Activated B cell treated with CpG ODN at 0.5 μM for 24 hours (primary cell): ENCODE measurements at regions not wholly inside any gene's neighbourhood (a gene's known extent, or its start where the extent isn't known, plus 50 kb on each side); places are given as distances from the start of the nearest gene placed in this dataset.

Experiments used
- ATAC-seq: fragments of 200-7000 bp; cut with Tn5 transposase; one replicate; pipeline ENCODE4 v1.10.0; 2021; ENCODE audit warnings: low read depth, mild to moderate bottlenecking, moderate library complexity
- CTCF ChIA-PET: fragments of 350-600 bp; sonication (Branson Sonifier 250); formaldehyde crosslinking; loops from one replicate; lab custom pipeline; 2021; ENCODE audit warnings: antibody characterized with exemption; lab: Charles Lee
- POLR2A ChIA-PET: fragments of 350-600 bp; sonication (Branson Sonifier 250); formaldehyde crosslinking; loops from one replicate; lab custom pipeline; 2021; ENCODE audit warnings: antibody characterized with exemption; lab: Charles Lee
- DNase-seq: peaks from one replicate; pipeline ENCODE4 v3.0.0; 2022
- H3K27ac Mint-ChIP-seq: one replicate; pipeline ENCODE4 v1.8.0; 2020; ENCODE audit warnings: mixed read lengths
- H3K27me3 Mint-ChIP-seq: one replicate; pipeline ENCODE4 v1.8.0; 2021; ENCODE audit warnings: mixed read lengths
- H3K36me3 Mint-ChIP-seq: one replicate; pipeline ENCODE4 v1.8.0; 2021; ENCODE audit warnings: low read depth, mixed read lengths
- H3K4me1 Mint-ChIP-seq: one replicate; pipeline ENCODE4 v1.8.0; 2021; ENCODE audit warnings: mixed read lengths
- H3K4me3 Mint-ChIP-seq: one replicate; pipeline ENCODE4 v1.8.0; 2020; ENCODE audit warnings: mild to moderate bottlenecking, mixed read lengths
- H3K9me3 Mint-ChIP-seq: one replicate; pipeline ENCODE4 v1.8.0; 2020; ENCODE audit warnings: mixed read lengths
- CTCF ChIP-seq: fragments of 200-600 bp; IDR thresholded peaks from one replicate; pipeline ENCODE4 v1.8.0; 2022; ENCODE audit warnings: antibody characterized with exemption, mild to moderate bottlenecking
- intact Hi-C: fragments of 100-400 bp; cut with micrococcal nuclease; formaldehyde crosslinking; loops from one replicate; pipeline ENCODE4 v1.15.1; 2024

- TF ChIP-seq CTCF, result no peak
- no peak for ATAC-seq
- H3K4me3 Mint-ChIP-seq, result no peak overlapping the region
- H3K4me1 Mint-ChIP-seq, result peaks cover 3% of the 10 kb centered on the region
- H3K9me3 Mint-ChIP-seq, result peaks cover 6% of the 10 kb centered on the region
- H3K36me3 Mint-ChIP-seq, result peaks cover 6% of the 10 kb centered on the region
- no peaks in the 10 kb centered on the region for H3K27me3 Mint-ChIP-seq
- intact Hi-C loops, result no loop called here
- H3K27ac Mint-ChIP-seq, result no peak overlapping the region
- ChIA-PET POLR2A (no interaction called here), CTCF (no interaction called here)
- DNase-seq, result no peak
Measured at GRCh38 chr9:94204174-94204573, 54.9 kb upstream of the ZNF169 start.

DNA sequence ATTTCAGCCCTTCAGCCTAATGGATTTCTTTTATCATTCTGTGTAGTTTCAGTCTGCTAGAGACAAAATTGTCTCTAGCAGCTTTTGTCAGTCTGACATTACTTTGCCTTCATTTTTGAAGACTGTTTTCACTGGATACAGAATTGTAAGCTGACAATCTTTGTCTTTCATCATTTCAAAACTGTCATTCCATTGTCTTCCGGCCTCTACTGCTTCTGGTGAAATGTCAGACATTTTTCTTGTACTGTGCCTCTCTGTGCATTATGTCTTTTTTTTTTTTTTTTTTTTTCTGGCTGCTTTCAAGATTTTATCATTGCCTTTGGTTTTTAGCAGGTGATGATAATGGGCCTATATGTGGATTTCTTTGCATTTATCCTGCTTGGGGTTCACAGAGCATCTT is 51.3 kb upstream of the ZNF169 start:
- no peak for DNase-seq
- POLR2A ChIA-PET, result no interaction called here
- intact Hi-C loops, result no loop called here
- Mint-ChIP-seq H3K27ac (no peak overlapping the region), H3K4me1 (peaks cover 3% of the 10 kb centered on the region), H3K9me3 (peaks cover 6% of the 10 kb centered on the region), H3K36me3 (no peaks in the 10 kb centered on the region), H3K27me3 (no peaks in the 10 kb centered on the region), H3K4me3 (no peak overlapping the region)
- no peak for TF ChIP-seq CTCF
- CTCF ChIA-PET, result no interaction called here
- no peak for ATAC-seq
